Esophagus squamous epithelium (tissue), 4 donors: ENCODE measurements at regions not wholly inside any gene's neighbourhood (a gene's known extent, or its start where the extent isn't known, plus 50 kb on each side); places are given as distances from the start of the nearest gene placed in this dataset.

Experiments used
- CTCF ChIP-seq, 6 experiments: fragments of 450-650 bp in 4 of 6; fragments of 200-600 bp in 2 of 6; sonication (generic) in 2 of 6; IDR thresholded peaks; one replicate each; pipeline ENCODE4 v1.5.1; 2016 to 2019; ENCODE audit warnings: antibody characterized with exemption in 6 of 6, mild to moderate bottlenecking in 4 of 6, moderate library complexity in 4 of 6
- POLR2A ChIP-seq, 4 donors: fragments of 450-650 bp; IDR thresholded peaks; one replicate each; pipeline ENCODE4 v1.6.1; 2017; ENCODE audit warnings: antibody characterized with exemption in 4 of 4, mild to moderate bottlenecking in 4 of 4, moderate library complexity in 3 of 4

DNA sequence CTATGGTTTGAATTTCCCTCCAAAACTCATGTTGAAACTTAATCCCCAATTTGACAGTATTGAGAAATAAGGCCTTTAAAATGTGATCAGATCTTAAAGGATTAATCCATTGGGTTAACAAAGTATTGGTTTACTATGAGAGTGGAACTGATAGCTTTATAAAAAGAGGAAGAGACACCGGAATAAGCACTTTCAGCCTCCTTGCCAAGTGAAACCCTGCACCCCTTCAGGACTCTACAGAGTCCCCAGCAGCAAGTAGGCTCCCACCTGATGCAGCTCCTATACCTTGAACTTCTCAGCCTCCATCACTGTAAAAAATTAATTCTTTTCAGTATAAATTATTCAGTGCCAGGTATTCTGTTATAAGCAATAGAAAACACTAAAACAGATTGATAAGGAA lies 348.3 kb downstream of the CGGBP1 start:
- TF ChIP-seq CTCF (IDR thresholded peaks at IDR 0.05) (no peak), POLR2A (IDR thresholded peaks at IDR 0.05) (no peak)
